HG03442 (cell line): ENCODE measurements at regions not wholly inside any gene's neighbourhood (a gene's known extent, or its start where the extent isn't known, plus 50 kb on each side); places are given as distances from the start of the nearest gene placed in this dataset.

Source experiments
- ATAC-seq: cut with Tn5 transposase; IDR thresholded peaks from one replicate; pipeline ENCODE4 v1.9.1; 2021; ENCODE audit warnings: mild to moderate bottlenecking, moderate library complexity; ENCODE audit not compliant: unreplicated experiment

DNA sequence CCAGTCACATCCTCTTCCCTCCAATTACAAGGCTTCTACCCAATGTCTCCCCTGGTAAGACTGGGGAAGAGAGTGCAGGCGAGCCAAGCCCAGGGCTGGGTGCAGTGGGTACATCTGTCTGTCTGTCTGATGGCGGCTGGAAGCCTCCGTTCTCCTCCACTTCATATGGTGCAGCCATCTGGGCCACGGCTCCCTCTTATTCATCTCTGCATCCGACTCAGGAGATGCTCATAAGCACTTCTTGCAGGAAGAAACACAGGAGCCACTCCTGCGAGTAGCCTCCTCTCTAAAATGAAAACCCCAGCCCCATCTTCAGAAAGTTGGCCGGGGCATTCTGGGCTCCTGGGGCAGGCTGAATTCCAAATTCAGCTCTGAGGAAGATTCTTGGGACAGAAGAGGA is 67.5 kb upstream of the SLC6A6 start:
- ATAC-seq, result no peak

DNA sequence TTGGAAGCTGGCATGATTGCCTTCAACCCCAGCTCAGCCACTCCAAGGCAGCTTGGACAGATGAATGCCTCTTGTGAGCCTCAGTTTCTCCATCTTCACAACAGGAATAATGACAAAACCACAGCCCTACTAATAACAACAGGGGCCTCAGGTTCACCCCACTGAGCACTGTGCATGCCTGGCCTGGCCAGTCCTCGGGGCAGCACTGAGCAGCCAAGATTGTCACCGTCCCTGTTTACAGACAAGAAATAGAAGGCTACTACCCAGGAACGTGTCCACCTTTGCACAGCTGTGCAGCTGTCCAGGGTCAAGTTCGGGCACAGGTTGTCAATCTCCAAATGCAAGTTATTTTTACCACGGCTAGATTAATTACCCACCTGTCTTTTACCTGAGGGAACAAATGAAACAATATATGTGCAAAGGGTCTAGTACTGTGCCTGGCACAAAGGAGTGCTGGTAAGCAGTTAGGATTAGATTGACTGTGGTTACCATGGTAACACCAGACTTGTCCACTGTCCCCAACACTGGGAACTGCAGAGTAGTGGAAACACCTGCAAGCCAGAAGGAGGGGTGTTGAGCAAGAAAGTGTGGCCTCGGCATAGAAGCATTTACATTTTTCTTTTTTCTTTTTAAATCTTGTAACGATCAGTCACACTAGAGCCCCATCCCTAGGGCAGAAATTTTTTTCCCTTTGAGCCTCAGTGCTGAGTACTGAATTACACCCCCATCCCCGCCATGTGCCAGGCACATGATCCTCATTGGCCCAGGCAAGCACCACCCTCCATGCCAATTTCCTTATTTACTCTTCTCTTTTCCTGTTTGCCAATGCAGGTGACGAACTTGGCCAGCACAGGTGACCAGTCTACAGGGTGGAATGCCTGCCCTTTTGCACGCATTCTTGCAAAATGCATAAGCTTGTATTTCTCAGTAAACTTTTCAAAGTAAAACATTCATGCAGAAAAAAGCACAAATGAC is 66.3 kb upstream of the SLC6A6 start:
- no peak for ATAC-seq

GRCh38 chr3:14336749-14337598 is 65.4 kb upstream of the SLC6A6 start:
- ATAC-seq, result no peak

GRCh38 chr3:14337828-14338227 is 64.6 kb upstream of the SLC6A6 start:
- ATAC-seq, result no peak

- no peak for ATAC-seq
These were observed 64.2 kb upstream of the SLC6A6 start for GRCh38 chr3:14338242-14338641.

DNA sequence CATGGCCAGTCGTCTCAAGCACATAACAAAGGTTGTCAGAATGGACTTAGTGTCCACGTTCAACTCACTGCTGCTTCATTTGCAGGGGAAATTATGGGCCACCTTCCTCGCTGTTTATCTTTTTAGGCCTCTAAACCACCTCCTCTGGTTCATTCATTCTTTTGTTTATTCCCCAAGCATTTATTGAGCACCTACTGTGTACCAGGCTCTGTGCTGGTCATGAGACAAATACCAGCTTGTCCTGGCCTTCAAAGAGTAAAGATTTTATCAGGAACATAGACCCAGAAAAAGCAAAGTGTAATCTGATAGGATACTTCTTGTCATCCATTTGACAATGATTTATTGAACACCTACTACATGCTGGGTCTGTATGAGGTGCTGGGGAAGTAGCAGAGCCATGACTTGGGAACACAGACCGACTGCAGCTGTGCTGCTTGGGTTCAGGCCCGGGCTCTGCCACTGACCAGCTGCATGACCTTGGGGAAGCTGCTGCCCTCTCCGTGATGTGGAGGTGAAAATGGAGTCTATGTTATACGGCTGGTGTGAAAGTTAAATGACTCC is 63.4 kb upstream of the SLC6A6 start:
- ATAC-seq, result no peak

DNA sequence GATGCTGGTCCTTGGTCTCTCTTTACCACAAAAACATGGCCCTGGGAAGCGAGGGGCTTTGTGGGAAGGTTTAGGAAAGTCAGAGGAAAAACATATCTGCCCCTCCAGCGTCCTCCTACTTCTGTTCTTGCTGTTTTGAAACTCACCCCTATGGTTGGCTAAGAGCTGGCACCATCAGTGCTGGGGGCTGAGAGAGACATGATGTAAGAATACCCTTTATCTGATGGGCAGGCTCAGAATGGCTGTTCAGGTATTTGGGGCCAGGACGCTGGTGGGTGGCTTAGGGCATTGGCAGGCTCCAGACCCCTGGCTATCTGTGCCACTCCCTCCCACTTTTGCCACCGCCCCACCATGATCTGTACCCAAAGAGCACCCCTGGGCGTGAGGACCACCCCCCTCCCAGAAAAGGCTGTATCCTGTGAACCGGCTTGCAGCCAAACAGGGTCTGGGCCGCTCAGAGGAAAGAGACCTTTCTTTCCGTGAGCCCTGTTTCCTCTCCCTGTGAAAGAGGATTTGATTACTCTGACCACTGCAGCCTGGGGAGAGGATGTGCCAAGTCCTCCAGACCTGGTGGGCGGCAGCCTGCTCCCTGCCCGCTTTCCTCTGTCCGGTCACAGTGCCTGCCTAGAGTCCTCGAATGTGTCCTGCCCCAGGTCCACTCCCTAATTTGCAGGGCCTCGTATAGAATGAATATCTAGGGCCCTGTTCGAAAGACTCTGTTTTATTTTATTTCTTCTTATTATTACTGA is 61.3 kb upstream of the SLC6A6 start:
- no peak for ATAC-seq

GRCh38 chr3:14343338-14344112 is 58.9 kb upstream of the SLC6A6 start:
- no peak for ATAC-seq

DNA sequence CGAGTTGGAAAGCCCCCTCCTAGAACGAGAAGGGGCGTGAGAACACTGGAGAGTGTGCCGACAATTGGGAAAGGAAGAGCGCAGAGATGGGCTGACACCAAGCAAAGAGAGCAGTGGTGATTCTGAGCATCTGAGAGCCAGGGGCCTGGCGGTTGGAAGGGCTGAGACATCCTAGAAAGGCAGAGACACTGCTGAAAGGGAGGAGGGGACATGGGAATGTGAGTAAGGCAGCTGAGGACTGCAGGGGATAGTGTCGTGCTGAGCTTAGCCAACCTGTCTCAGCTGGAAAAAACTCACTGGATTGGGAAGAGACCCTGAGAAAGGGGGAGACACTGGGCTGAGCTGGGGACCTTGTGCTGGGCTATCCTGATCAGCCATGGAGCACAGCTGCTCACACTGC is 58.1 kb upstream of the SLC6A6 start:
- ATAC-seq, result no peak

DNA sequence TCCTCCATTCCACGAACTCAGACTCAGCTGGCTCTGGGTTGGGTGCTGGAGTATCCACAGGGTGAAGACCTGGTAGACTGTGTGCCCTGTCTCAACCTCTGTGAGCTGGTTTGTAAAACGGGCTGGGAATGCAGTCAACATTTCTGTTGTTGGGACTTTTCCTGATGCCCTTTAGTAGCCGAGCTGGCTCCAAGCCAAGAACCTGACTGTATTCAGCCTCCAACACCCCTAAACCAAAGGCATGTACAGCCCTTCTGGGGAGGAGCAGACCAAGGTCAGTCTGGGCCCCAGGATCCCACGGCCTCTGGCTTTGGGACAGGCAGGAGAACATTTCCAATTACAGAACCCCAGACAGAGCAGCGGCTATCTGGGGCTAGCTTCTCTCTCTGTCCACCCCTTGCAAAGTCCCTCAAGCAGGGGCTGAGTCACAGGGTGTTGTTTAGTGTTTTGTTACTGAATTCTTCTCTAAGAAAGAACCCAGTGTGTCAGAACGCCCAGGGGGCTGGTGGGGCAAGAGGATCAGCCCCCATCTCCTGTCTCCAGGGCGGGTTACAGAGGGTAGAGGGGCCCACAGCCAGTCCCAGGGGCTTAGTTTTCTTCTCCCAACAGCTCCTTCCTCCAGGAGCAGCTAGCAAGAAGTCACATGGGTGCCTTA is 56.8 kb upstream of the SLC6A6 start:
- no peak for ATAC-seq

DNA sequence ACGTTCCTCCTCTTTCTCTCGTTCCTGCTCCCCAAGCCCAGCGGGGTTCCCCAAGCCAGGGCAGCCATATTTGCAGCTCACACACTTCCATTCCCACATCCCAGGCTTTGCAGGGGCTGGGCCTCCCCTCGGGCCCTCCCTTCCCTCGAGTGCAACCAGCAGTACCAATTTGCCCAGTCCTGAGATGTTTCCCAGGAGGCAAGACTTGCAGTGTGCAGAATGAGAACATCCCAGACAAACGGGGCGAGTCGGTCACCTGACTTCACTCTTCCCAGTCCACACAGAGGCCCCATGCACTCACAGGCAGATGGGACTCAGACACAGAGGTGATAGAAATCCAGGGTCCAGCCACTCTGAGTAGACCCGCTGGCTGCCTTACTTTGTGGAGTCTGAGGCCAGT is 56.2 kb upstream of the SLC6A6 start:
- ATAC-seq, result no peak

DNA sequence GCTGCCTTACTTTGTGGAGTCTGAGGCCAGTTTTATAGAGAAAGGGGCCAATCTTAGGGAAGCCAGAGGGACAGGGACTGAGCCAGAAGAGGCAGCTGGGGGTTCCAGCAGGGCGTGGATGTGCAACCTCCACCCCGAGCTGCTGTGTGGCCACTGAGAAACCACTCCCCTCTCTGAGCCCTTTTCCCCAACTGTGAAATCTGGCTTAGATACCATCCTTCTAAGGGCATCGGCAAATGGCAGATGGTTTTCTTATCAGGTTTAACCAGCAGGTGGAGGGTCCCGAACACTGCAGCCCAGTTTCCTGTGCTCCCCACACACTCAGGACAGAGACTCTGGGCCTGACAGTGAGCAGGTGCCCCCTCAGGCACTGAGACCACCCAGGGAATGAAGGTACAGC is 55.8 kb upstream of the SLC6A6 start:
- ATAC-seq, result no peak

DNA sequence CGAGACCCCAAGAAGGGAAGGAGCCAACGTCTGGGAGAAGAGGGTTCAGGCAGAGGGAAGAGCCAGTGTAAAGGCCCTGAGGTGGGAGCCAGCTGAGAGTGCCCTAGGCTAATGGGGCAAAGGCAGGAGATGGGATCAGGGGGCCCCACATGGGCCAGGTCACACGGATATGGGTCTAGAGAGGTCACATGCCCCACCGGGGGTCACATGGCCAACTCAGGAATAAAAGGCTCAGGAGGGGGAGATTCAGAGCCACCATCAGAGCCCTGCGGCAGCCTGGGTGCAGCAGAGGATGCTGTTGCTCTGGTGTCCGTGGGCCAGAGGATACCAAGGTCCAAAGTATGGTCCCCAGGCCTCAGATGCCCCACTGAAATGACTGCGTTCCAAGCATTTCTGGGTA is 55.3 kb upstream of the SLC6A6 start:
- ATAC-seq, result no peak

DNA sequence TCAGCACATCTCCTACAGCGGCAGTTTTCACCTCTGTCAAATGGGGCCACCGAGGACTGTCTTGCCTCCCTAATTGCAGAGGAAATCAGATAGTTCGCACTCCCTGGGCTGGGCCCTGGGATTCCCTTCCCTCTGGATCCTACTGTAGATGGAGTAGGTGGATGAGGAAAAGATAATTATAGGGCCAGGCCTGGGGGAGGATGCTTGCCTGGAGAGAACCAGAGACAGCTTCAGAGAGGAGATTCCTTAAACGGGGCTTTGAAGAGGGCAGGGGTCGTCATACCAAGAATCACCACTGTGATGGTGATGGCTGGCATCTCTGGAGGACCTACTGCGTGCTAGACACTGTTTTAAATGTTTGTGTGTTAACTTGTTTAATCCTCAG is 50.8 kb upstream of the SLC6A6 start:
- no peak for ATAC-seq

DNA sequence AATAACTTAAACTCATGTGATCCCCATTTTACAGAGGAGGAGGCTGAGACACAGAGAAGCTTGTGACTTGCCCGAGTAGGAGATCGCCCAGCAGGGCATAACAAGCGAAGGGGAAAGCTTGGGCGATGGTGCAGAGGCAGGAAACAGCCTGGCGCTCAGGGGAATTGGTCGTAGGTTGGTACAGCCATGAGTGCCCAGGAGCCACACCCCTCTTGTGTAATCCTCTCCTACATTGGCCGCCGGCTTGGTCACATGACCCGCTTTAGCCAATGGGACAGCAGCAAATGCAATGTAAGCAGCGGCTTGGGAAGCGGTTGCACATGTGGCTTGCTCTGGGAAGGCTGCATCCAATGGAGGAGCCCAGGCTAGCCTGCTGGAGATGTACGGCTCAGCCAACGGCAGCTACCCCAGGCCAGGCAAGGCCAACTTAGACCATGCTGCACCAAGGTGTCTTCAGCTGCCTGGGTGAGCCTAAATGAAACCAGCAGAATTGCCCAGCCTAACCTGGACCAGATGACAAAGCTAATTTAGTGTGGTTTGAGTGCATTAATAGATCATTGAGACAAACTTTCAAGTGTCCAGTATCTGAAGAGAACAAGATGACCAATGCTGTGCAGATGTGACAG is 50.3 kb upstream of the SLC6A6 start:
- peak; percentile 43 for ATAC-seq
